ENCODE measurements at regions not wholly inside any gene's neighbourhood (a gene's known extent, or its start where the extent isn't known, plus 50 kb on each side); places are given as distances from the start of the nearest gene placed in this dataset.

DNA sequence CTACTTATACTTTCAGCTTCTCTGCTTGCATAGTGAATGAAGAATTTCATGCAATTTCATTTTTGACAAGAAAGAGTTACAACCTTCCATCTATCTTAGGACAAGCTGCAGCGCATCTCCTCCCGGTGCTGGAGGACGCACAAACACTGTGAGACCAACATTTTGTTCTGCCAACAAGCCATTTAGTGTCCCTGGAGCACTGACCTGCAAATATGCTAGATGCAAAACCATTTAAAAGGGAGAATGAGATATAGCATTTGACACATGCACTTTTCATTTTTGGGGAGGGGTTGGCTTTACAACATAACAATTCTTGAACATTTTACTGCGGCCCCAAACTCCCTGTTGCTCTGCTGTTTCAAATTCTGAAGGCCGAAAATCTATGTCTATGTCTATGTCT lies 127.2 kb upstream of the SLC30A5 start (continued):
- TF ChIP-seq, protein P1, sequence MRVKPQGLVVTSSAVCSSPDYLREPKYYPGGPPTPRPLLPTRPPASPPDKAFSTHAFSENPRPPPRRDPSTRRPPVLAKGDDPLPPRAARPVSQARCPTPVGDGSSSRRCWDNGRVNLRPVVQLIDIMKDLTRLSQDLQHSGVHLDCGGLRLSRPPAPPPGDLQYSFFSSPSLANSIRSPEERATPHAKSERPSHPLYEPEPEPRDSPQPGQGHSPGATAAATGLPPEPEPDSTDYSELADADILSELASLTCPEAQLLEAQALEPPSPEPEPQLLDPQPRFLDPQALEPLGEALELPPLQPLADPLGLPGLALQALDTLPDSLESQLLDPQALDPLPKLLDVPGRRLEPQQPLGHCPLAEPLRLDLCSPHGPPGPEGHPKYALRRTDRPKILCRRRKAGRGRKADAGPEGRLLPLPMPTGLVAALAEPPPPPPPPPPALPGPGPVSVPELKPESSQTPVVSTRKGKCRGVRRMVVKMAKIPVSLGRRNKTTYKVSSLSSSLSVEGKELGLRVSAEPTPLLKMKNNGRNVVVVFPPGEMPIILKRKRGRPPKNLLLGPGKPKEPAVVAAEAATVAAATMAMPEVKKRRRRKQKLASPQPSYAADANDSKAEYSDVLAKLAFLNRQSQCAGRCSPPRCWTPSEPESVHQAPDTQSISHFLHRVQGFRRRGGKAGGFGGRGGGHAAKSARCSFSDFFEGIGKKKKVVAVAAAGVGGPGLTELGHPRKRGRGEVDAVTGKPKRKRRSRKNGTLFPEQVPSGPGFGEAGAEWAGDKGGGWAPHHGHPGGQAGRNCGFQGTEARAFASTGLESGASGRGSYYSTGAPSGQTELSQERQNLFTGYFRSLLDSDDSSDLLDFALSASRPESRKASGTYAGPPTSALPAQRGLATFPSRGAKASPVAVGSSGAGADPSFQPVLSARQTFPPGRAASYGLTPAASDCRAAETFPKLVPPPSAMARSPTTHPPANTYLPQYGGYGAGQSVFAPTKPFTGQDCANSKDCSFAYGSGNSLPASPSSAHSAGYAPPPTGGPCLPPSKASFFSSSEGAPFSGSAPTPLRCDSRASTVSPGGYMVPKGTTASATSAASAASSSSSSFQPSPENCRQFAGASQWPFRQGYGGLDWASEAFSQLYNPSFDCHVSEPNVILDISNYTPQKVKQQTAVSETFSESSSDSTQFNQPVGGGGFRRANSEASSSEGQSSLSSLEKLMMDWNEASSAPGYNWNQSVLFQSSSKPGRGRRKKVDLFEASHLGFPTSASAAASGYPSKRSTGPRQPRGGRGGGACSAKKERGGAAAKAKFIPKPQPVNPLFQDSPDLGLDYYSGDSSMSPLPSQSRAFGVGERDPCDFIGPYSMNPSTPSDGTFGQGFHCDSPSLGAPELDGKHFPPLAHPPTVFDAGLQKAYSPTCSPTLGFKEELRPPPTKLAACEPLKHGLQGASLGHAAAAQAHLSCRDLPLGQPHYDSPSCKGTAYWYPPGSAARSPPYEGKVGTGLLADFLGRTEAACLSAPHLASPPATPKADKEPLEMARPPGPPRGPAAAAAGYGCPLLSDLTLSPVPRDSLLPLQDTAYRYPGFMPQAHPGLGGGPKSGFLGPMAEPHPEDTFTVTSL (CRISPR knock-in tag; IDR thresholded peaks at IDR 0.05; ENCODE audit: borderline replicate concordance), result no peak
- TF ChIP-seq TCF7L2 (IDR thresholded peaks at IDR 0.05; ENCODE audit: low read depth, low read length) (no peak), ZNF570 (CRISPR knock-in tag; IDR thresholded peaks at IDR 0.05; ENCODE audit: borderline replicate concordance) (no peak), DMAP1 (CRISPR knock-in tag; IDR thresholded peaks at IDR 0.05) (no peak), EZH2 (conservative IDR thresholded peaks at IDR 0.05; ENCODE audit: low read depth, low read length) (no peak), RFX5 (IDR thresholded peaks at IDR 0.05; ENCODE audit: low read depth, low read length) (no peak), ZNF549 (CRISPR knock-in tag; IDR thresholded peaks at IDR 0.05) (no peak)
- TF ChIP-seq, protein P2, sequence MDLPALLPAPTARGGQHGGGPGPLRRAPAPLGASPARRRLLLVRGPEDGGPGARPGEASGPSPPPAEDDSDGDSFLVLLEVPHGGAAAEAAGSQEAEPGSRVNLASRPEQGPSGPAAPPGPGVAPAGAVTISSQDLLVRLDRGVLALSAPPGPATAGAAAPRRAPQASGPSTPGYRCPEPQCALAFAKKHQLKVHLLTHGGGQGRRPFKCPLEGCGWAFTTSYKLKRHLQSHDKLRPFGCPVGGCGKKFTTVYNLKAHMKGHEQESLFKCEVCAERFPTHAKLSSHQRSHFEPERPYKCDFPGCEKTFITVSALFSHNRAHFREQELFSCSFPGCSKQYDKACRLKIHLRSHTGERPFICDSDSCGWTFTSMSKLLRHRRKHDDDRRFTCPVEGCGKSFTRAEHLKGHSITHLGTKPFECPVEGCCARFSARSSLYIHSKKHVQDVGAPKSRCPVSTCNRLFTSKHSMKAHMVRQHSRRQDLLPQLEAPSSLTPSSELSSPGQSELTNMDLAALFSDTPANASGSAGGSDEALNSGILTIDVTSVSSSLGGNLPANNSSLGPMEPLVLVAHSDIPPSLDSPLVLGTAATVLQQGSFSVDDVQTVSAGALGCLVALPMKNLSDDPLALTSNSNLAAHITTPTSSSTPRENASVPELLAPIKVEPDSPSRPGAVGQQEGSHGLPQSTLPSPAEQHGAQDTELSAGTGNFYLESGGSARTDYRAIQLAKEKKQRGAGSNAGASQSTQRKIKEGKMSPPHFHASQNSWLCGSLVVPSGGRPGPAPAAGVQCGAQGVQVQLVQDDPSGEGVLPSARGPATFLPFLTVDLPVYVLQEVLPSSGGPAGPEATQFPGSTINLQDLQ (CRISPR knock-in tag; IDR thresholded peaks at IDR 0.05), result no peak

Data from HepG2 (cell line).